Spleen (tissue), 7 donors: ENCODE measurements at regions not wholly inside any gene's neighbourhood (a gene's known extent, or its start where the extent isn't known, plus 50 kb on each side); places are given as distances from the start of the nearest gene placed in this dataset.
"Not testable (repeated sequence)": the region's sequence is repeated elsewhere in the genome, so short reads cannot be mapped to it uniquely, and the experiment has no call there.

Experiments used
- CTCF ChIP-seq, 11 experiments: fragments of 200-600 bp in 7 of 11; fragments of 450-650 bp in 4 of 11; sonication (generic) in 4 of 11; IDR thresholded peaks in 8 of 11; conservative IDR thresholded peaks in 3 of 11; 1 replicate in 7 of 11; 2 replicates in 4 of 11; pipeline versions ENCODE4 v1.4.0 to v1.8.0; 2016 to 2021; ENCODE audit warnings: antibody characterized with exemption in 11 of 11, inconsistent platforms in 4 of 11, mild to moderate bottlenecking in 1 of 11
- POLR2A ChIP-seq, 3 donors: fragments of 450-650 bp; IDR thresholded peaks; one replicate each; pipeline ENCODE4 v1.5.1; 2017; ENCODE audit warnings: antibody characterized with exemption in 3 of 3, mild to moderate bottlenecking in 1 of 3
- POLR2AphosphoS5 ChIP-seq, 3 donors: sonication (generic); formaldehyde crosslinking; IDR thresholded peaks; one replicate each; pipeline ENCODE4 v1.5.1; 2017; ENCODE audit warnings: antibody characterized with exemption in 3 of 3
- donor health status: DM: no; HTN: no; CAD: no; lungs with moderate emphysema.
- donor health status: DM: no; HTN: no; CAD: no.
- donor health status: DM: no; HTN: no; CAD: no.

GRCh38 chr6:16014325-16014724, 114.6 kb upstream of the MYLIP start:
- TF ChIP-seq POLR2AphosphoS5 (IDR thresholded peaks at IDR 0.05); POLR2A (IDR thresholded peaks at IDR 0.05); CTCF (IDR thresholded peaks at IDR 0.05 in 8 of 11, conservative IDR thresholded peaks at IDR 0.05 in 3 of 11): not testable (repeated sequence)
